Type B pancreatic cell (in vitro differentiated cells): ENCODE measurements at regions not wholly inside any gene's neighbourhood (a gene's known extent, or its start where the extent isn't known, plus 50 kb on each side); places are given as distances from the start of the nearest gene placed in this dataset.
"Not testable (repeated sequence)": the region's sequence is repeated elsewhere in the genome, so short reads cannot be mapped to it uniquely, and the experiment has no call there.

ENCODE experiments used
- DNase-seq: peaks from one replicate; pipeline ENCODE4 v3.0.0; 2021; ENCODE audit warnings: mixed read lengths; ENCODE audit not compliant: unreplicated experiment; ENCODE audit errors: extremely low spot score
- H3K27ac Mint-ChIP-seq: 2 replicates; pipeline ENCODE4 v1.8.0; 2021; ENCODE audit warnings: mild to moderate bottlenecking, mixed read lengths
- H3K27me3 Mint-ChIP-seq: 2 replicates; pipeline ENCODE4 v1.8.0; 2021; ENCODE audit warnings: mixed read lengths
- H3K36me3 Mint-ChIP-seq: 2 replicates; pipeline ENCODE4 v1.8.0; 2021; ENCODE audit warnings: mixed read lengths
- H3K4me1 Mint-ChIP-seq: one replicate; pipeline ENCODE4 v1.8.0; 2021; ENCODE audit warnings: mixed read lengths; ENCODE audit not compliant: unreplicated experiment
- H3K4me3 Mint-ChIP-seq: 2 replicates; pipeline ENCODE4 v1.8.0; 2021; ENCODE audit warnings: mild to moderate bottlenecking, mixed read lengths
- H3K9me3 Mint-ChIP-seq: 2 replicates; pipeline ENCODE4 v1.8.0; 2021; ENCODE audit warnings: mixed read lengths
- CTCF ChIP-seq: fragments of 200-600 bp; sonication (generic); conservative IDR thresholded peaks from 2 replicates; pipeline ENCODE4 v1.5.0; 2021; ENCODE audit warnings: antibody characterized with exemption, mild to moderate bottlenecking

DNA sequence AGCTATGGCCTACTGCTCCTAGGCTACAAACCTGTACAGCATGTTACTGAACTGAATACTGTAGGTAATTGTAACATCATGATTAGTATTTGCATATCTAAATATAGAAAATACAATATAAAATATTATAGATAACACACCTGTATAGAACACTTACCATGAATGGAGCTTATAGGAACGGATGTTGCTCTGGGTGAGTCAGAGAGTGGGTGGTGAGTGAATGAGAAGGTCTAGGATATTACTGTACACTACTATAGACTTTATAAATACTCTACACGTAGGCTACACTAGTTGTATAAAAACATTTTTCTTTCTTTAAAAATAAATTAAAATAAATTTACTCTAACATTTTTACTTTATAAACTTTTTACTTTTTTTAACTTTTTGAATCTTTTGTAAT lies 224.0 kb upstream of the CBLB start:
- Mint-ChIP-seq H3K36me3 (no peaks in the 10 kb centered on the region), H3K9me3 (peaks cover 6% of the 10 kb centered on the region), H3K27ac (no peak overlapping the region), H3K27me3 (no peaks in the 10 kb centered on the region), H3K4me1 (no peaks in the 10 kb centered on the region), H3K4me3 (no peak overlapping the region)
- no peak for TF ChIP-seq CTCF
- DNase-seq, result no peak

DNA sequence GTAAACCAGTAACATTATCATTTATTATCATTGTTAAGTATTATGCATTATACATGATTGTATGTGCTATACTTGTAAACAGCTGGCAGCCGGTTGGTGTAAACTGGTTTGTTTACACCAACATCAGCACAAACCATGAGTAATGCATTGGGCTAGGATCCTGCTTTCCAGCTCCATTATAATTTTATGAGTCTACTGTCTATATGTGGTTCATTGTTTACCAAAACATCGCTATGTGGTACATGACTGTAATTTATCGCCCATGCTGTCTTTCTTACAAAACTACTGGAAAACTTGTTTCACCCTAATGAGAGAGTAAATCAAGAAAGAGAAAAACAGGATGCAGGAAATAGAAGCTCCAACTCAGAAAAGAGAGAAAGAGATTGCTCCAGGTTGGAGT lies 224.8 kb upstream of the CBLB start:
- no peaks in the 10 kb centered on the region for H3K36me3 Mint-ChIP-seq
- no peak overlapping the region for H3K4me3 Mint-ChIP-seq
- H3K27ac Mint-ChIP-seq, result no peak overlapping the region
- H3K9me3 Mint-ChIP-seq, result peaks cover 6% of the 10 kb centered on the region
- H3K4me1 Mint-ChIP-seq, result no peaks in the 10 kb centered on the region
- TF ChIP-seq CTCF, result no peak
- no peaks in the 10 kb centered on the region for H3K27me3 Mint-ChIP-seq
- no peak for DNase-seq

GRCh38 chr3:106097817-106098435 lies 229.1 kb upstream of the CBLB start:
- Mint-ChIP-seq H3K36me3 (no peaks in the 10 kb centered on the region), H3K9me3 (peaks cover 13% of the 10 kb centered on the region), H3K27ac (no peak overlapping the region), H3K27me3 (no peaks in the 10 kb centered on the region), H3K4me3 (no peak overlapping the region), H3K4me1 (no peaks in the 10 kb centered on the region)
- TF ChIP-seq CTCF, result no peak
- no peak for DNase-seq

DNA sequence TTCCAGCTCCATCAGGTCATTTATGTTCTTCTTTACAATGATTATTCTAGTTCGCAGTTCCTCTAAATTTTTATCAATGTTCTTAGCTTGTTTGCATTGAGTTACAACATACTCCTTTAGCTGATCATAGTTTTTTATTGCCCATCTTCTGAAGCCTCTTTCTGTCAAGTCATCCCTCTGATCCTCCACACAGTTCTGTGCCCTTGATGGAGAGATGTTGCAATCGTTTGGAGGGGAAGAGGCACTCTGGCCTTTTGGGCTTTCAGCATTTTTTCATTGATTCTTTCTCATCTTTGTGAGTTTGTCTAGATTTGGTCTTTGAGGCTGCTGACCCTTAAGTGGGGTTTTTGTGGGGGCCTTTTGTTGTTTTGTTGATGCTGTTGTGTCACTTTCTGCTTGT lies 234.6 kb upstream of the CBLB start:
- TF ChIP-seq CTCF, result no peak
- Mint-ChIP-seq H3K27ac (no peak overlapping the region), H3K36me3 (no peaks in the 10 kb centered on the region), H3K4me3 (no peak overlapping the region), H3K27me3 (no peaks in the 10 kb centered on the region), H3K9me3 (peaks cover 12% of the 10 kb centered on the region), H3K4me1 (no peaks in the 10 kb centered on the region)
- DNase-seq, result no peak

DNA sequence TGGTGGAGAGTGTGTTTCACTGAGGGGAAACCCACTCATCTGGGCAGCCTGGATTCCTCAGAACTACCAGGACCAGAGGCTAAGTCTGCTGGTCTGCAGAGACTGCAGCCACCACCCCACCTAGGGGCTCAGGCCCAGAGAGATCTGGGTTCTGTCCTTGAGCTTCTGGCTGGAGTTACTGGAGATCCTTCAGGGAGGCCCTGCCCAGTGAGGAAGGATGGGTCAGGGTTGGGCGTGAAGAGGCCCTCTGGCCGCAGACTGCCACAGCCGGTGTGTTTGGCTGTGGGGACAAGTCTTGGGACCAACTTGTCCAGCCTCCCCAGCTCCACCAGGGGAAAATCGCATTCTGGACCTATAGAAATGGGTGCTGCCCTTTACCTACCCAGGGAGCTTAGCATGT lies 235.3 kb upstream of the CBLB start:
- TF ChIP-seq CTCF, result no peak
- Mint-ChIP-seq H3K27me3 (no peaks in the 10 kb centered on the region), H3K36me3 (no peaks in the 10 kb centered on the region), H3K4me1 (no peaks in the 10 kb centered on the region), H3K9me3 (peaks cover 12% of the 10 kb centered on the region), H3K4me3 (no peak overlapping the region), H3K27ac (no peak overlapping the region)
- no peak for DNase-seq

GRCh38 chr3:106108925-106109324 lies 240.1 kb upstream of the CBLB start:
- H3K9me3 Mint-ChIP-seq, result no peaks in the 10 kb centered on the region
- TF ChIP-seq CTCF, result no peak
- no peak overlapping the region for H3K4me3 Mint-ChIP-seq
- no peaks in the 10 kb centered on the region for H3K4me1 Mint-ChIP-seq
- no peaks in the 10 kb centered on the region for H3K27me3 Mint-ChIP-seq
- DNase-seq, result no peak
- H3K36me3 Mint-ChIP-seq, result no peaks in the 10 kb centered on the region
- H3K27ac Mint-ChIP-seq, result no peak overlapping the region

GRCh38 chr3:106112561-106112960 lies 243.7 kb upstream of the CBLB start:
- not testable (repeated sequence) for H3K27ac Mint-ChIP-seq, H3K4me3 Mint-ChIP-seq, H3K9me3 Mint-ChIP-seq, H3K36me3 Mint-ChIP-seq, H3K27me3 Mint-ChIP-seq, H3K4me1 Mint-ChIP-seq, DNase-seq
